Transverse colon (tissue), 4 donors: ENCODE measurements at regions not wholly inside any gene's neighbourhood (a gene's known extent, or its start where the extent isn't known, plus 50 kb on each side); places are given as distances from the start of the nearest gene placed in this dataset.
"Not testable (repeated sequence)": the region's sequence is repeated elsewhere in the genome, so short reads cannot be mapped to it uniquely, and the experiment has no call there.

Experiments used
- CTCF ChIP-seq, 5 experiments: fragments of 200-600 bp in 3 of 5; fragments of 450-650 bp in 2 of 5; sonication (generic) in 3 of 5; IDR thresholded peaks; 1 replicate in 2 of 5; 2 replicates in 3 of 5; pipeline ENCODE4 v1.5.1; 2016 to 2017; ENCODE audit warnings: antibody characterized with exemption in 5 of 5, inconsistent platforms in 3 of 5, mild to moderate bottlenecking in 2 of 5, moderate library complexity in 1 of 5
- EP300 ChIP-seq: sonication (generic); formaldehyde crosslinking; IDR thresholded peaks from one replicate; pipeline ENCODE4 v1.6.1; 2017; ENCODE audit warnings: antibody characterized with exemption, low read depth
- POLR2A ChIP-seq: fragments of 450-650 bp; IDR thresholded peaks from one replicate; pipeline ENCODE4 v1.6.1; 2016; ENCODE audit warnings: antibody characterized with exemption, mild to moderate bottlenecking, moderate library complexity
- POLR2AphosphoS5 ChIP-seq, 3 donors: sonication (generic); formaldehyde crosslinking; IDR thresholded peaks; one replicate each; pipeline ENCODE4 v1.6.1; 2016; ENCODE audit warnings: antibody characterized with exemption in 3 of 3

GRCh38 chr4:189653130-189653653, 287.5 kb upstream of the FRG1 start:
- TF ChIP-seq CTCF (IDR thresholded peaks at IDR 0.05); POLR2A; POLR2AphosphoS5 (IDR thresholded peaks at IDR 0.05); EP300: not testable (repeated sequence)
